WI38 (cell line): ENCODE measurements at regions not wholly inside any gene's neighbourhood (a gene's known extent, or its start where the extent isn't known, plus 50 kb on each side); places are given as distances from the start of the nearest gene placed in this dataset.

Experiments
- H3K4me3 ChIP-seq: 2 replicates; pipeline ENCODE4 v1.5.1; 2011; ENCODE audit warnings: low read depth, mild to moderate bottlenecking, control low read depth, low read length
- CTCF ChIP-seq: IDR thresholded peaks from 2 replicates; pipeline ENCODE4 v1.5.1; 2012; ENCODE audit warnings: low read depth, mild to moderate bottlenecking, control low read depth, low read length

- no peak overlapping the region for H3K4me3 ChIP-seq
- TF ChIP-seq CTCF, result no peak
These were observed 635.5 kb downstream of the PLPP3 start for GRCh38 chr1:55943721-55944435.

GRCh38 chr1:55943012-55943411, 636.4 kb downstream of the PLPP3 start:
- H3K4me3 ChIP-seq, result no peak overlapping the region
- no peak for TF ChIP-seq CTCF

GRCh38 chr1:55939866-55940265, 639.5 kb downstream of the PLPP3 start:
- no peak for TF ChIP-seq CTCF
- no peak overlapping the region for H3K4me3 ChIP-seq

- no peak overlapping the region for H3K4me3 ChIP-seq
- no peak for TF ChIP-seq CTCF
These were observed 640.5 kb downstream of the PLPP3 start for GRCh38 chr1:55938861-55939260.

GRCh38 chr1:55938376-55938850, 641.0 kb downstream of the PLPP3 start:
- TF ChIP-seq CTCF, result no peak
- no peak overlapping the region for H3K4me3 ChIP-seq

GRCh38 chr1:55937840-55938375, 641.5 kb downstream of the PLPP3 start:
- TF ChIP-seq CTCF, result no peak
- no peak overlapping the region for H3K4me3 ChIP-seq

- no peak overlapping the region for H3K4me3 ChIP-seq
- TF ChIP-seq CTCF, result no peak
These were observed 644.1 kb downstream of the PLPP3 start for GRCh38 chr1:55935236-55935635.
